ENCODE measurements at regions not wholly inside any gene's neighbourhood (a gene's known extent, or its start where the extent isn't known, plus 50 kb on each side); places are given as distances from the start of the nearest gene placed in this dataset.

- no peak for TF ChIP-seq SIN3A (IDR thresholded peaks at IDR 0.05; ENCODE audit: low read depth)
- TF ChIP-seq, protein P1, sequence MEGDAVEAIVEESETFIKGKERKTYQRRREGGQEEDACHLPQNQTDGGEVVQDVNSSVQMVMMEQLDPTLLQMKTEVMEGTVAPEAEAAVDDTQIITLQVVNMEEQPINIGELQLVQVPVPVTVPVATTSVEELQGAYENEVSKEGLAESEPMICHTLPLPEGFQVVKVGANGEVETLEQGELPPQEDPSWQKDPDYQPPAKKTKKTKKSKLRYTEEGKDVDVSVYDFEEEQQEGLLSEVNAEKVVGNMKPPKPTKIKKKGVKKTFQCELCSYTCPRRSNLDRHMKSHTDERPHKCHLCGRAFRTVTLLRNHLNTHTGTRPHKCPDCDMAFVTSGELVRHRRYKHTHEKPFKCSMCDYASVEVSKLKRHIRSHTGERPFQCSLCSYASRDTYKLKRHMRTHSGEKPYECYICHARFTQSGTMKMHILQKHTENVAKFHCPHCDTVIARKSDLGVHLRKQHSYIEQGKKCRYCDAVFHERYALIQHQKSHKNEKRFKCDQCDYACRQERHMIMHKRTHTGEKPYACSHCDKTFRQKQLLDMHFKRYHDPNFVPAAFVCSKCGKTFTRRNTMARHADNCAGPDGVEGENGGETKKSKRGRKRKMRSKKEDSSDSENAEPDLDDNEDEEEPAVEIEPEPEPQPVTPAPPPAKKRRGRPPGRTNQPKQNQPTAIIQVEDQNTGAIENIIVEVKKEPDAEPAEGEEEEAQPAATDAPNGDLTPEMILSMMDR (IDR thresholded peaks at IDR 0.05 in 2 of 3, conservative IDR thresholded peaks at IDR 0.05 in 1 of 3; ENCODE audit: borderline replicate concordance in 1 of 3, insufficient read depth in 1 of 3, low read depth in 2 of 3, low read length in 2 of 3): no peak
- TF ChIP-seq CEBPB (IDR thresholded peaks at IDR 0.05; ENCODE audit: low read depth): no peak
- no peak for TF ChIP-seq POLR2A (IDR thresholded peaks at IDR 0.05; ENCODE audit: borderline replicate concordance, extremely low read depth, insufficient read depth, insufficient read length)
Observed at GRCh38 chr18:6482198-6482977, 67.7 kb upstream of the L3MBTL4 start.
